Smooth muscle cell (in vitro differentiated cells): ENCODE measurements at regions not wholly inside any gene's neighbourhood (a gene's known extent, or its start where the extent isn't known, plus 50 kb on each side); places are given as distances from the start of the nearest gene placed in this dataset.

Experiments
- DNase-seq: peaks from one replicate; lab custom pipeline; 2025; ENCODE audit not compliant: unreplicated experiment; lab: John Stamatoyannopoulos, UW
- H2AFZ ChIP-seq: fragments of 200-600 bp; sonication (generic); 2 replicates; pipeline ENCODE4 v1.6.0; 2016; ENCODE audit warnings: antibody characterized with exemption, low read depth, mild to moderate bottlenecking
- H3F3A ChIP-seq: fragments of 200-600 bp; sonication (generic); 2 replicates; pipeline ENCODE4 v1.6.0; 2017; ENCODE audit warnings: antibody characterized with exemption, low read depth
- H3K27ac ChIP-seq: fragments of 200-600 bp; sonication (generic); 2 replicates; pipeline ENCODE4 v1.5.1; 2016; ENCODE audit warnings: low read depth, mild to moderate bottlenecking
- H3K27me3 ChIP-seq: fragments of 200-600 bp; sonication (generic); 2 replicates; pipeline ENCODE4 v1.6.1; 2016; ENCODE audit warnings: low read depth, mild to moderate bottlenecking
- H3K36me3 ChIP-seq: fragments of 200-600 bp; sonication (generic); 2 replicates; pipeline ENCODE4 v1.5.1; 2016; ENCODE audit warnings: low read depth
- H3K4me1 ChIP-seq: fragments of 200-600 bp; sonication (generic); 2 replicates; pipeline ENCODE4 v1.5.1; 2016; ENCODE audit warnings: low read depth
- H3K4me2 ChIP-seq: fragments of 200-600 bp; sonication (generic); 2 replicates; pipeline ENCODE4 v1.6.0; 2016; ENCODE audit warnings: mild to moderate bottlenecking
- H3K4me3 ChIP-seq: fragments of 200-600 bp; sonication (generic); 2 replicates; pipeline ENCODE4 v1.5.1; 2016; ENCODE audit warnings: mild to moderate bottlenecking
- H3K79me2 ChIP-seq: fragments of 200-600 bp; sonication (generic); 2 replicates; pipeline ENCODE4 v1.6.0; 2016; ENCODE audit warnings: low read depth, mild to moderate bottlenecking
- H3K9ac ChIP-seq: fragments of 200-600 bp; sonication (generic); 2 replicates; pipeline ENCODE4 v1.6.0; 2016; ENCODE audit warnings: low read depth
- H3K9me3 ChIP-seq: fragments of 200-600 bp; sonication (generic); replicated peaks from 2 replicates; pipeline ENCODE4 v1.5.1; 2016; ENCODE audit warnings: low read depth
- H4K20me1 ChIP-seq: fragments of 200-600 bp; sonication (generic); 2 replicates; pipeline ENCODE4 v1.6.0; 2016; ENCODE audit warnings: low read depth
- WGBS: methylation state at CpG from one replicate; pipeline ENCODE4 v1.1.7; 2016; ENCODE audit warnings: low lambda C conversion rate; 5-methylcytosine and 5-hydroxymethylcytosine counted together
- TF ChIP-seq, protein P1 (sequence below): fragments of 200-600 bp; sonication (generic); IDR thresholded peaks from 2 replicates; pipeline ENCODE4 v1.5.1; 2017; ENCODE audit warnings: borderline replicate concordance, mild to moderate bottlenecking, antibody characterized with exemption; ENCODE audit not compliant: insufficient read depth, poor library complexity, severe bottlenecking

DNA sequence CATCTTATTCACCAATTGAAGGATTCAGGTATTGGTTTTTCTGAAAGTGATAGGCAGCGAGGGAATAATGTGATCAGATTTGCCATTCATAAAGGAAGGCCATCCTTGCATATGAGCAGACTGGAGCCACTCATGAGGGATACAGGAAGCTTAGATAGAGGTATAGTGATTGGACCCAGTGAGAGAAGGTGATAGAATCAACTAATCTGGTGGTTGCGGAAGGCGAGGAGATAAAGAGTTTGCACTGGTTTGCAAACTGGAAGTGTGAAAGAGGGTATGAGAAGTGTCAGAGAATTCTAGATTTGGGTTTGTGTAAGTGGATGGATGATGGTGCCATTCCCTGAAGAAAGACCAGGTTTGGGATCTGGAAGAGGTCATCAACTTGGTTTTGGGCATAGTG, 57.3 kb upstream of the RASGEF1B start:
- Histone ChIP-seq H3K36me3 (no peaks in the 10 kb centered on the region), H3K79me2 (no peaks in the 10 kb centered on the region), H3K27ac (no peak overlapping the region), H3K4me1 (peaks cover 7% of the 10 kb centered on the region), H2AFZ (no peak overlapping the region), H3K9me3 (no peaks in the 10 kb centered on the region), H3K27me3 (peaks cover 3% of the 10 kb centered on the region), H3F3A (no peaks in the 10 kb centered on the region), H3K4me3 (no peak overlapping the region), H3K9ac (no peak overlapping the region), H3K4me2 (no peak overlapping the region), H4K20me1 (no peaks in the 10 kb centered on the region)
- TF ChIP-seq, protein P1, sequence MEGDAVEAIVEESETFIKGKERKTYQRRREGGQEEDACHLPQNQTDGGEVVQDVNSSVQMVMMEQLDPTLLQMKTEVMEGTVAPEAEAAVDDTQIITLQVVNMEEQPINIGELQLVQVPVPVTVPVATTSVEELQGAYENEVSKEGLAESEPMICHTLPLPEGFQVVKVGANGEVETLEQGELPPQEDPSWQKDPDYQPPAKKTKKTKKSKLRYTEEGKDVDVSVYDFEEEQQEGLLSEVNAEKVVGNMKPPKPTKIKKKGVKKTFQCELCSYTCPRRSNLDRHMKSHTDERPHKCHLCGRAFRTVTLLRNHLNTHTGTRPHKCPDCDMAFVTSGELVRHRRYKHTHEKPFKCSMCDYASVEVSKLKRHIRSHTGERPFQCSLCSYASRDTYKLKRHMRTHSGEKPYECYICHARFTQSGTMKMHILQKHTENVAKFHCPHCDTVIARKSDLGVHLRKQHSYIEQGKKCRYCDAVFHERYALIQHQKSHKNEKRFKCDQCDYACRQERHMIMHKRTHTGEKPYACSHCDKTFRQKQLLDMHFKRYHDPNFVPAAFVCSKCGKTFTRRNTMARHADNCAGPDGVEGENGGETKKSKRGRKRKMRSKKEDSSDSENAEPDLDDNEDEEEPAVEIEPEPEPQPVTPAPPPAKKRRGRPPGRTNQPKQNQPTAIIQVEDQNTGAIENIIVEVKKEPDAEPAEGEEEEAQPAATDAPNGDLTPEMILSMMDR: no peak
- DNase-seq: no peak
- WGBS: 94% methylated on average over 3 of the region's 3 CpGs

DNA sequence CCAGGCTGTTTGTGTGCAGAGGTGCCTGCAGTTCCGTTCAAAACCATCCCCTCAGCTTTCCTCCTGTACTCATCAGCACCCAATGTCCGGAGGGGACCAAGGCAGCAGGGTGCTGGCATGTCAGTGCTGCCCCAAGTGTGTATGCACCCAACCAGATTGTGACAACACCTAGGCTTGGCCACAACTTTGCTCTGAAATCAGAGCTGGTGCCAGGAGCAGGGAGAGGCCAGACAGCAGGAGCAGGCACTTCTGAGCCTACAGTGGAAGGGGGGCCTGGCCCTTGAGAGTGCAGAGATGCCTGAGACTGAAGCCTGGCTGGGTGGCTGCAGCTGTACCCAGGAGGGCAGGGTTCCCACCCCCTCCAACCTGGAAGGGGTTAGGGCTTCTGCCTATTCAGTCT, 56.5 kb upstream of the RASGEF1B start:
- Histone ChIP-seq H3K27ac (no peak overlapping the region), H3K27me3 (peaks cover 3% of the 10 kb centered on the region), H3K9ac (no peak overlapping the region), H3K36me3 (no peaks in the 10 kb centered on the region), H3F3A (no peaks in the 10 kb centered on the region), H3K79me2 (no peaks in the 10 kb centered on the region), H3K4me2 (no peak overlapping the region), H3K9me3 (no peaks in the 10 kb centered on the region), H3K4me1 (peaks cover 7% of the 10 kb centered on the region), H2AFZ (no peak overlapping the region), H3K4me3 (no peak overlapping the region), H4K20me1 (no peaks in the 10 kb centered on the region)
- no peak for DNase-seq
- TF ChIP-seq, protein P1: no peak
- WGBS: 96% methylated on average over 2 of the region's 2 CpGs

DNA sequence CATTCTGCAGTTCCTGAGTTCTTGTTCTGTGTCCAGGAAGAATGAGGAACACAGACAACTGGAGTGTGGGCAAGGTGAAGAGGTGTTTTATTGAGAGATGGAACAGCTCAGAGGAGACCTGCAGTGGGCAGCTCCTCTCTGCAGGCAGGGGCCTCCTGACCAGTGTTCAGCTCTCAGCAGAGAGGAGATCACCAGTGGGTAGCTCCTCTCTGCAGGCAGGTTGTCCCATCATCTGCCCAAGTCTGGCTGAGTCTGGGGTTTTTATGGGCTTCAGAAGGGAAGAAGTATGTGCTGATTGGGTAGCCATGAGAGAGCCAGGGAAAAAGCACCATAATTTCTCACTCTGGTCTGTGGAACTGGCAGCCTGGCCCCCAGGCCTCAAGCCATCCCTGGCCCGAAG, 56.0 kb upstream of the RASGEF1B start:
- H3K27ac ChIP-seq: no peak overlapping the region
- H3K9ac ChIP-seq: no peak overlapping the region
- peaks cover 3% of the 10 kb centered on the region for H3K27me3 ChIP-seq
- peaks cover 7% of the 10 kb centered on the region for H3K4me1 ChIP-seq
- no peaks in the 10 kb centered on the region for H3K79me2 ChIP-seq
- no peaks in the 10 kb centered on the region for H4K20me1 ChIP-seq
- WGBS: 83% methylated on average over 1 of the region's 1 CpG
- no peaks in the 10 kb centered on the region for H3K9me3 ChIP-seq
- H3F3A ChIP-seq: no peaks in the 10 kb centered on the region
- DNase-seq: no peak
- H3K36me3 ChIP-seq: no peaks in the 10 kb centered on the region
- H3K4me3 ChIP-seq: no peak overlapping the region
- H3K4me2 ChIP-seq: no peak overlapping the region
- no peak overlapping the region for H2AFZ ChIP-seq
- TF ChIP-seq, protein P1: no peak

DNA sequence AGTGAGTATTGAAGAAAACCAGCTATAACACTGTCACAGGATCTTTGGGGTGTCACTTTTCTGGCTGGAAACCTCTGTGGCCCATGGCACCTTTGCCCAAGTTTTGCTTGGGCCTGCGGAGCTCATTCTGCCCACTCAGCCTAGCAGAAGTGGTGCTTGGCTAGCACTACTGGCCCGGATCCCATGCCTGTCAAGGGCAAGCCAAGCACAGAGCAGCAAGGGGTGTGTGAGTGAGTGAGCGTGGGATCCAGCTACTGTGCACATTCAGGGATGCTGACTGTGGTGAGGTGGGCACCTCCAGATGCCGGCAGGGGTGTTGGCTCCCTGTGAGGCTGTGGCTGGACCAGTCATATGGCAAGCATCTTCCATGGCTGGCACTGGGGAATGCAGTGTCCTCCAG, 55.4 kb upstream of the RASGEF1B start:
- Histone ChIP-seq H3F3A (no peaks in the 10 kb centered on the region), H3K27ac (no peak overlapping the region)

More for the DNA sequence above, 55.4 kb upstream of the RASGEF1B start:
- Histone ChIP-seq H3K4me2 (no peak overlapping the region), H3K9ac (no peak overlapping the region), H3K4me1 (peaks cover 7% of the 10 kb centered on the region), H3K27me3 (peaks cover 3% of the 10 kb centered on the region), H3K4me3 (no peak overlapping the region), H3K79me2 (no peaks in the 10 kb centered on the region), H3K36me3 (no peaks in the 10 kb centered on the region), H3K9me3 (no peaks in the 10 kb centered on the region), H2AFZ (no peak overlapping the region), H4K20me1 (no peaks in the 10 kb centered on the region)
- WGBS: 95% methylated on average over 4 of the region's 4 CpGs
- TF ChIP-seq, protein P1: no peak
- no peak for DNase-seq
